PFSK-1 (cell line): ENCODE measurements at regions not wholly inside any gene's neighbourhood (a gene's known extent, or its start where the extent isn't known, plus 50 kb on each side); places are given as distances from the start of the nearest gene placed in this dataset.

ENCODE experiments used
- POLR2AphosphoS5 ChIP-seq: IDR thresholded peaks from 2 replicates; pipeline ENCODE4 v1.6.1; 2012; ENCODE audit warnings: low read depth, mild to moderate bottlenecking, control low read depth, low read length, moderate library complexity
- TAF1 ChIP-seq: IDR thresholded peaks from 2 replicates; pipeline ENCODE4 v1.6.1; 2012; ENCODE audit warnings: low read length, control low read depth, borderline replicate concordance; ENCODE audit not compliant: insufficient read depth

DNA sequence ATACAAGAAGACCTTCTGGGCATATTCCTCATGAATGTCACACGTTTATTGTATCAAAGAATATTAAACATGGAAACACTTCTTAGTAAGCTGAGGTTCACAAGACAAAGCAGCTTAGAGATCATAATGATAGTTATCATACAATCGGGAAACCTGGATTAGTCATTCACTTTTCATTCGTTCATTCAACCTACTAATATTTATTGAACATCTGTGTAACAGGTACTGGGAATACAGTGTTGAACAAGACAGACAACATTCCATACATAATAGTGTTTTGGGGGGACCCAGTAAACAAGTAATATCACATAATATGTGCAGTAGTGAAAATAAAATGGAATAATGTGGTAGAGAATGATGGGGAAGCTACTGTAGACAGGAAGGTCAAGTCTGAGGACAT, 100.6 kb upstream of the GRIP1 start:
- TF ChIP-seq TAF1 (no peak), POLR2AphosphoS5 (no peak)
